UCSD-AML1 (cell line): ENCODE measurements at regions not wholly inside any gene's neighbourhood (a gene's known extent, or its start where the extent isn't known, plus 50 kb on each side); places are given as distances from the start of the nearest gene placed in this dataset.

ENCODE experiments used
- DNase-seq: peaks from one replicate; lab custom pipeline; 2025; ENCODE audit not compliant: unreplicated experiment; lab: John Stamatoyannopoulos, UW

DNA sequence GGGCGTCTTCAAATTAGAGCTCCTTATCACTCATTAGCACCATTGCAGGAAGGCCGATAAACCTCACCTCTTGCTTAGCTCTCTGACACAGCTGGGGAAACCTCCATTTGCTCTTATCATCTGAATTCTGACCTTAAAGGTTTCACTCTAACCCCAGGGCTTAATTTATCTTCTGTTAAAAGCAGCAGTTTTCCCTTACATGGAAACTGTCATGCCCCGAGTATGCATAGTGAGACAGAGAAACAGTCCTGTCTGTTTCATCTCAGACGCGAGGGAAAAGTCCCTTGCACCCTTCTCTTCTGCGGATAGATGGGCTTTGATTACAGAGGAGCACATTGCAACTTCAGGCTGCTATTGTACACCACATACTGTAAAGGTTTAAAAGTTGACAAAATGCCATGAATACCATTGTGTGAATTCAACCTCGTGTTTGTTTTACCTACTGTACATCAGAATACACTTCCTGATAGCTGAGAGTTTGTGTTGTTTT is 191.5 kb upstream of the BMP2 start:
- no peak for DNase-seq

DNA sequence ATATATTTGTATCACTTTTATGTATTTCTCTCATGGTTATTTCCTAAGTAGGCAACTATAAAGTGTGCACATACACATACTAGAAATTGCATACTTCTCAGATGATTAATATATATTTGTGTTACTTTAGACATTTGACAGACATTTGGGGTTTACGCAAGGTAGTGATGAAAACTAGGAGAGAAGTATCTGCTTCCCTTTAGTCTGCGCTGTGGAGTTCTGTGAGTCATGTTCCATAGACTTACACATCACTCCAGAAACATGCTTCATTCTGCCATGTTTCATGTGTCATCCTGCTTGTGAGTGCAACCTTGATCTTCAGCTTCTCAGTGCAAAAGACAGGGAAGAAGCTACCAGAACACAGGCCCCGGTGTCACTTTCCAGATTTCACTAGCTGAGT is 200.7 kb upstream of the BMP2 start:
- DNase-seq, result no peak

DNA sequence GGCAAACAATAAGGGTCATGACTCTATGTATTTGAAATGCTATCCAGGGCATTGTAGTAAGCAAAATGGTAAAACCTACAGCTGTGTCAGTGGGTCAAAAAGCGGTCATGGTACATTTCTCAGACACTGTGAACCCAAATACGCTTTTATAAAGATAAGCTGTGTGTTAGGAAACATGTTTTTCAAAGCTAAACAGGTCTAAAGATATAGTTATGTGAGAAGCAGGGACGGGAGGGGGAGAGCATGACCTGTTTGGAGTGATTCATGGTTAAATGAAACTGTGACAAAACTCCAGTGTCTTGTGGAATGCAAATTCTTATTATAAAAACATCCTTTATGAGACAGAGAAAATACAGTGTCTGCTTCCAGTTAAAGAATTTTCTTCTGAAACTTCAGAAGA is 205.4 kb upstream of the BMP2 start:
- DNase-seq, result no peak

DNA sequence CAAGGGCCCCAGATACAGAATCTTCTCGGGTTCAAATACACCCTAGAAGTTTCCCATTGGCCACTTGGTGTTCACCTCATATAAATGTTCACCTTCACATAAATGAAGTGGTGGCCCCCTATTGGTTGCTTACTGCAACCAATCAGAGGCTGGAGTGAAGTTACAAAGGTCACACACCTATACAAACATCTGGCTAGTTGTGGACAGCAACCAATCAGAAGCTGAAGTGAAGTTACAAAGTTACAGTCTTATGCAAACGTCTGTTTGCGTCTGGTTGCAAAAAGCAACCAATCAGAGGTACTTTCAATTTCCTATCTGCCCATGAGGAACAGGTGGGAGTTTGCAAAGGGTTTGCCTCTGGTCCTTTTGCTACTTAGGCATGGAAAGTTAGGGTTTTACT is 206.5 kb upstream of the BMP2 start:
- no peak for DNase-seq

DNA sequence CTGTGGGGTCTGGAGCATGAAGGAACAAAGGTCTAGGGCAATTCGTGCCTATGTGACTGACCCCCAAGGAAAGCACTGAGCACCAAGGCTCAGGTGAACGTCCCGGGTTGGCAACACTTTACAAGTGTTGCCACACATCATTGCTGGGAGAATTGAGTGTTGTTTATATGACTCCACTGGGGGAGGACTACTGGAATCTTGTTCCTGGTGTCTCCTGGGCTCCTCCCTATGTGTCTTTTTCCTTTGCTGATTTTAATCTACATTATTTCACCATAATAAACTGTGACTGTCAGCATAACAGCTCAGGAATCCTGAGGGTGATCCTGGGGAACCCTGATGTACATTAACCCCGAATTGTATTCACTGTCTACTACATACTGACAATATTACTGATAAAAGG is 207.7 kb upstream of the BMP2 start:
- DNase-seq, result no peak

DNA sequence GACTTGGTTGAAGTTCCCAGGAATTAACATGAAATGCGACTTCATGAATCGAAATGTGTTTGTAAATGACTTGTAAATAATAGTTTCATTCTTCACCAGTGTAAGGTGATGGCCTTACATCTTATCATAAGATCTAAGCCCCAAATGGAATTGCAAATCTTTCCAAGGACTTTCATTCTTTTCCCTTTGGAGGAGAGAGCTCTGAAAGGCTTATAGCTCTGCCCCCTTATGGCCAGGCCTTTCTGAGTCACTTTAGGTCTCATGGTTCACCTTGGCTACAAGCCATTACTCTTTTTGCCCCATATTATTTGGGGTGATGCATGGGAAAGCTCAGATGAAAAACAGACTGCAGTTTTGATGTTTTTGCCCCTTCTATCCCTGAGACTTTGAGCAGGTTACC is 209.1 kb upstream of the BMP2 start:
- DNase-seq, result no peak

DNA sequence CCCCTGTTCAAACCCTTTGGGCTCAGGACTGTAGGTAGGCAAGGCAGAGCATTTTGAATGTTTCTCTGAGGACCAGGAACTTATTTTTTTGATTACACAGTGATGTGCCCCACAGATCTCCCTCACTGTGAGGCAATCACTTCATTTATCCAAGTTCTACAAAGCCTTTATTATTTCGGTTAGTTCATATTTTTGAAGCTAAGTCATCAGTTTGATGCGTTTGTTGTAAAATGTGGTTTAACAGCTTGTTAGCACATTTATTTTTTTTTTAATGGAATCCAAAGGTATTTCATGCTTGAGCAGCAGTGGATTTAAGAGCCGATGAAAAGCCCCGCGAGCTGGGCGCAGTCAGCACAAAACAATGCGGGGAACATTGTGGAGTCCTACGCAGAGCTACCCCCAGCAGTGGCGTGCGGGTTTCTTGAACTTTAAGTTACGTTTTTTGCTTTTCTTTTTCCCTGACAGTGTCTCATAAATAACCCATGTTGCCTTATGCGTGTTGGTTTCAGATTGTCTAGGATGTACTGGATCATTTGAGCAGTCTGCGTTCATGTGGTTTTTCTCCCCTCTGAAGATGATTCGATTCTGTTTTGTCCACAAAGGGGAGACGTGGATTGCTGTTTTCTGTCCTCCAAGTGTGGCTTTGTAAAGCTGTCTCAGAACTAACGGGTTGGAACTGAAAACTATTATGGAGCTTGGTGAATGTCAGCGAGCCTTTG is 233.6 kb upstream of the BMP2 start:
- DNase-seq, result no peak

DNA sequence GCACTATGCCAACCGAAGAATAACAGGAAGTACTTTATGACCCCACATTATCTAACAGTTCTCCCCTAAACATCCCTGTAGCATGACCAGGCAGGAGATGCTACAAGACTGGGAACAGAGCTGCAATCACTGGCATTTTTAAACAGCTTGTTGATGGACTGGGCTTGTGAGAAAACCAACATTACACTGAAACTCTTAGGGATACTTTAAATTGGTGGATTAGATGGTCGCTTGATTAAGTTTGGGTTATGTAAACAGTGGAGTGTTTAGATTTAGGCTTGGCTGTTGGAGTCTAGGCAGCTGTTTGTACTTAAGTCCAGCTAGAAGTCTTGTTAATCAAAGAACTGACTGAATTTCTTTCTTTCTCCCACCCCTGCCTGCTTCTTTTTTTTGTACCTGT is 234.1 kb upstream of the BMP2 start:
- DNase-seq, result no peak

DNA sequence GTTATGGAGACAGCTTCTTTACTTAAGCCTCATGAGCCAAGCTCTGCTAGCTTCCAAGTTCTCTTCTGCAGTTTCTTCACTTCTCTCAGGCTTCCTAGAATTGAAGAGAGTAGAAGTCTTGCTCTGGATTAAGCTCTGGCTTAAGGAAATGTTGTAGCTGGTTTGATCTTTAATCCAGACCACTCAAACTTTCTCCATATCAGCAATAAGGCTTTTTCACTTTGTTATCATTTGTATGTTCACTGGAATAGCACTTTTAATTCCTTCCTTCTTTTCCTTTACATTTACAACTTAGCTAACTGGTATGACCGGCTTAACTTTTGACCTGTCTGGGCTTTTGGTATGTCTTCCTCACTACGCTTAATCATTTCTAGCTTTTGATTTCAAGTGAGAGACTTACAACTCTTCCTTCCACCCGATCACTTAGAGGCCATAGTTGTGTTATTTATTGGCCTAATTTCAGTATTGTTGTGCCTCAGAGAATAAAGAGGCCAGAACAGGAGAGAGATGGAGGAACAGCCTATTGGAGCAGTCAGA is 236.6 kb upstream of the BMP2 start:
- DNase-seq, result no peak

DNA sequence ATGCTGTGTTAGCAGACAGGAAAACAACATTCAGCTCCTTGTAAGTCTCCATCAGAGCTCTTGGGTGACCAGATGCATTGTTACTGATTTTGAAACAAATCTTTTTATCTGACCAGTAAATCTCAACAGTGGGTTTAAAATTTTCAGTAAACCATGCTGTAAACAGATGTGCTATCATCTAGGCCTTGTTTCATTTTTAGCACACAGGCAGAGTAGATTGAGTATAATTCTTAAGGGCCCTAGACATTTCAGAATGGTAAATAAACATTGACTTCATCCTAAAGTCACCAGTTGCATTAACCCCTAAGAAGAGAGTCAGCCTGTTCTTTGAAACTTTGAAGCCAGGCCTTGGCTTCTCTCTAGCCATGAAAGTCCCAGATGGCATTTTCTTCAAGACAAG is 237.2 kb upstream of the BMP2 start:
- no peak for DNase-seq

DNA sequence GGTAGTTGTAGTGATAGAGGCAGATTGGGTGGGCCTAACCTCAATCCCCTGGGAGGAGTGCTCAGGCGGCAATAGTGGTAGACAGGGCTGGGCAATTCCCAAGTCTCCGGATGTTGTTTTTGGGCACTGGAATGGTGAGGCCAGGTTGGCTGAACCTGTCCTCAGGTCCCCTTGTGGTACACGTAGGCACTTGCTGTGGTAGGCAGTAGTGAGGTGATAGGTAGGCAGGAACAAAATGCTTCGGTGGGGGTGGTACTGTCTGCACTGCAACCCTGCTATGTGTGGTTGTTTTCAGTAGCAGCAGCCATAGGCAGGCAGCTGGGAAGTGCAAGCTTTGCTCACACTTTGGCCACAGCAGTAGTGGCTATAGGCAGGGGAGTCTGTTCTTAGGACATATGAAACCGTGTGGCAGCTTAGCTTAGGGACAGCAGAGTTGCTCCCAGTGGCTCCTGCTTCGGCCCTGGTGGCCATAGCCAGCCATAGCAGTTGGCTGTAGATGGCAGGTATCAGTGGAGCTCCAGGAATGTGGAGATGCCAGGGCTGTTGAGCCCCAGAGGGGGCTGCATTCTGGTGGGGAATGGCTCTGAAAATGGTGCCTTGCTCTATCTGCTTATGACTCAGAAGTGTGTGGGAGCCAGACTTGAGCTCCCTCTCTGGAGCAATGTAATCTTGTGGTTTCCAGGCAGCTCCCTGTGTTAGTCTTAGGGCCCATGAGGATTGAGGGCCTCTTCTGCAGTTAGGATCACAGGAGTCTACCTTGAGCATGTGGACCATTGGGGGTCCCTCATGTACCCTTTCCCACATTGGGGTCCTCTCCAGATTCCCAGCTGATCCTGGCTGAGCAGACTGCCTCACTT is 241.8 kb upstream of the BMP2 start:
- DNase-seq, result no peak

DNA sequence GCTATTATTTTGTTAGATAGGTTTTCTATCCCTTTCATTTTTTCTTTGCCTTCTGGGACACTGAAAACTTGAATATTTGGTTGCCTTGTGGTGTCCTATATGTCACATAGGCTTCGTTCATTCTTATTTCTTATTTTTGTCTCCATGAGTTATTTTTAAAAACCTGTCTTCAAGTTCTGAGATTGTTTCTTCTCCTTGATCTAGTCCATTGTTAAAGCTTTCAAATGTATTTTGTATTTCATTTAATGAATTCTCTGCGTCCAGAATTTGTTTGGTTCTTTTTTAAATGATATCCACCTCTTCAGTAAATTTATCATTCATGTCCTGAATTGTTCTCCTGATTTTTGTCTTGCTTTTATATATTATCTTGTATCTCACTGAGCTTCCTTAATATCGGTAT is 243.2 kb upstream of the BMP2 start:
- no peak for DNase-seq

DNA sequence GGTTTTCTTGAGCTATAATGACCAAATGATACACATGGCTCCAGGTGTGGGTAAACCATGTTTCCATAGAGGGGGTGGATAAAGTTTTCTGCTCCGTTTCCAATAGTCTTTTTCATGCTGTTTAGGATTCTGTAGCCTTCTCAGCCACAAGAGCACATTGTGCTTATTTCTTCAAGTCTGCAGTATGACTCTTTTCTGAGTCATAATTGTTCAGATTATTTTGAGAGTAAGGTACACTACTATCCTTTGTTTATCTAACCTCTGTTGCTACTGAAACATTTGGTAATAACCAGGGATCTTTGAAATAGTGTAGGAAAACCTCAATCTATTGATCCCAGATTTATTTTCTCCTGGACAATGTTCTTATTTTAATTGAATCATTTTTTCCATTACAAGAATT is 247.9 kb upstream of the BMP2 start:
- DNase-seq, result no peak

DNA sequence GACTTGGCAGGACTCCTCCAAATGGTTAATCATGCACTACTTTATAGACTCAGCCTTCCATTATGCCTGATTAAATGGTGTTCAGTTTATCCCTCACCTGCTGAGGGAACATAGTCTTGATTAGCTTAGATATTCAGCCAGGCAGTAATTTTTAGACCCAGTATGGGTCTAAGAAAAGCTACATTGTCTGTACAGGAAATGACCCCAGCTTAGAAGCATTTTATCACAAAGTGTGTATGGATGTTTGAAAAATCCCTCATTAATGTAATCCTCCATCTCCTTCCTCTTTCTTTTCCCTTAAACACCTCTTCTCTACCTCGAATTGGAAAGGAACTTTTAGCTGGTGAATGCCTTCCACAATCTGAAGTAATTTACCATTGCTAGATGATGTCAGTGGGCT is 252.2 kb upstream of the BMP2 start:
- DNase-seq, result no peak

DNA sequence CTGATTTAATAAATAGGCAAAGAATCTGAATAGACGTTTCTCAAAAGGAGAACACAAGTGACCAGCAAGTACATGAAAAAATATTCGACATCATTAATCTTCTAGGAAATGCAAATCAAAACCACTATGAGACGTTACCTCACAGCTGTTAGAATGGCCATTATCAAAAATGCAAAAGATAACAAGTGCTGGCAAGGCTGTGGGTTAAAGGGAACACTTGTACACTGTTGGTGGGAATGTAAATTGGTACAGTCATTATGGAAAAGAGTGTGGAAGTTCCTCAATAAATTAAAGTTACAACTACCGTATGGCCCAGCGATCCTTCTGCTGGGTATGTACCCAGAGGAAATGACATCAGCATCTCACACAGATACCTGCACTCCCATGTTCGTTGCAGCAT is 253.9 kb upstream of the BMP2 start:
- no peak for DNase-seq

DNA sequence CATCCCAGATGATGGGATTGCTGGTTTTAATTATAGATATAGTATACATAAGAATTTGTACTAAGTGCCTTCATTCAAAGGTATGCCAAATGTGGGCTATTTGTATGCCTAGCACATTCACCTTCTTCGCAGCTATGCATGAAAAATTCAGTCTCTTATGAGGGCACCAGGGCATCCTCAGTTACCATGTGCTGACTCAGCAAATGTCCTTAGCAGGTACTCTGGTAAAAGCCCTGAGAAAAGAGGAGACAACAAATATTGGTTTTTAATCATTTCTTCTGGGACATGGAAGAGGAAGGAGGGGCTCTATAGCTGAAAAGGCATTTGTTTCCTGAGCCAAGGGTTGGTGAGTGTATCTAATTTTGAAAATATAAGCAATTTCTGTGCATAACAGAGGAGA is 258.1 kb upstream of the BMP2 start:
- no peak for DNase-seq

DNA sequence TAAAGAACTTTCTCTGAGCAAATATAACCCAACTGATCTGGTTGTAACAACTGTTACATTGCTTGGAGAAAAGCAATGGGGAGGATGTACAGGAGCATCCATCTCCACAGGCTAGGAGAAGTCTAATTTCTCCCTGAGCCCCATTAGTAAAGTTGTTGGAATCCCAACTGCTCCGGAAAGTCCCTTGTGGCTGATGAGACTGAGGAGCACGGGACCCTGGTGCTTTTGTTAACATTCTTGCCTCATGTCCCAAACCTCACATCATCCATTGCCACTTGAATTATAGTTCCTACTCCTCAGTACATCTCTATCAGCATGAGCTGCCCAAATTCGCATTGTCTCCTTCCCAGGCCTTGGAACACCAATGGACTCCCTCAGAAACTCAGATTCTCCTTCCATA is 260.6 kb upstream of the BMP2 start:
- DNase-seq, result no peak

DNA sequence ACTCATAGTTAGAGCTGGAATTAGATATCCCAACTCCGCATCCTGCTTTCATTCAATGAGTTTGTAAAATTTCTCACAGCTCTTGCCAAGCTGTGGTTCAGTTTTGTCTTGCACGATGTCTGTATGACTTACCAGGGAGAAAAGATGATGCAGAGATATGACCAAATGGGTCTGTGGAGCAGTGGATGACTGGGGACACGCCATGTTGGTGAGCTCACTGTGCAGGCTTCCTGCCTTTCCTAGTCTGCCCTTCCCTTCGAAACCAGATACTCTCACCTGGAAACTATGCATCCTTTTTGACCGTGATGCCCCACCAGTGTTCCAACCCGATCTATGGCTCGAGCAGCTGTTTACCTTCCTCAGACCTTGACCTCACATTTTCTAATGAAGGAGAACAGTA is 262.7 kb upstream of the BMP2 start:
- no peak for DNase-seq

DNA sequence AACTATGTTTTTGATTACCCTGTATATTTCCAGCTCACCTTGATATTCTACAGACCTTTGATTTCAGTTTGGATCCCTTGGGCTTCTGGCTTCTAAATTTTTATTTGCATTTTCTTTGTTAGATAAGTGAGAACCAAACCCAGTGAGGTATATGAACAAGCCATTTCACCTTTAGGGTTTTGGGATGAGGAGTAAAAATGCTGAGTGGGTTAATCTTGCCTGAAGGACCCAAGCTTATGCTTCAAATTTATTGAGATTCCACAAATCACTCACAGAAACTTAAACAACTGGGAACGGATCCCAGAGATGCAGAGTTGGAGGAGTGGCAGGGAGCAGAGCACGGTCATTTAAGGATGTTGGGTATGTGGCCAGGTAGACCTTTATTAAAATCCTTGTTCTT is 263.3 kb upstream of the BMP2 start:
- no peak for DNase-seq

DNA sequence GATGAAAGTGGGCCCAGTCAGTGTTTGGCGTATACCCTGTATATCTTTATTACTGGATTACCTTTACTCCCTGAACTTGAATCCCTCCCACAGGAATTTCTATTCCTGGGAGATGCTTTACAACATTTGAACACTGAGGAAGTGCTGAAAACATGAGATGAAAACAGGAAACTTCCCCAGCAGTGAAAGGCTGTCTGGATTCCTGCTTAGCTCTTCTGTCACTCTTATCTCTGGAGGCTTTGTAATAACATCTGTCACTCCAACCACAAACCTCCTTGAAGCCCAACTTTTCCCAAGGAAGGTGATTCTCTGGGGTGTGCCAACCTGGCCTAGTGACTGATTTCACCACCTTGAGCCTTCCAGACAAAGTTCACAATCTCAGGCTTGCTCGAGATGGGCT is 264.5 kb upstream of the BMP2 start:
- DNase-seq, result no peak

DNA sequence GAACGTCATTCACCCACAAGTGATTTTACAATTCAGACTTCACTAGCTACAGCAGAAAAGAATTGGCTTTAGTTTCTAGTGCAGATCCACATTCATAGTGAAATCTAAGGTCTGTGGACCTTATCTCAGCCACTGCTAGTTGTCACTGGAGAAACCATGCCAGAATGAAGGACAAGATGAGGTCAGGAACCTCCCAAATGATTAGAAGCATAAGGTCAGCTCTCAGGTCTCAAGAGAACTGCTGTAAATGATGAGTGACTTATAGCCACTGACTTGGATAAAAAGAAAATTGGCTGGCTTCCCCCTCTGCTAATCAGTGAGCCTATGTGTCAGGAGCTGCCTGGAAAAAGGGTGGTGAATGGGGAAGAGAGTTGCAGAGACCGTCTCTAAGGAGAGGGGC is 265.3 kb upstream of the BMP2 start:
- no peak for DNase-seq

DNA sequence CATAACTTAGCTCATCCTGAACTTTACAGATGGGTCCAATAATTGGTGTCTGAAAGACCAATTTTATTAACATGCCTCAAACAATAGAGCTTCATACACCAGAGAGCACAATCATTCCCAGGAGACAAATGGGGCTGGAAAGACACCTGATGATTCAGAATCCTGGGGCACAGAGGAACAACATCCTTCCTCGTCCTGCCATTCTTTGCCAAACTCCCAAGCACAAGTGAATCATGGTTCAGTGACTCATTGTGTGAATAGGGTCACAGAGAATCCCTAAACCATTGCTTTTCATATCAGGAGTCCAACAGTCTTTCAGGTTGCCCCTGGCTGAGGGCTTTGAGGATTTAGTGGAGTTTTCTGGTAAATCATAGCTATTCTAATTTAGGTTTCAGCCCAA is 266.4 kb upstream of the BMP2 start:
- no peak for DNase-seq
